ENCODE measurements at regions not wholly inside any gene's neighbourhood (a gene's known extent, or its start where the extent isn't known, plus 50 kb on each side); places are given as distances from the start of the nearest gene placed in this dataset.

- CTCF ChIA-PET (ENCODE audit: partially characterized antibody), result no interaction called here
- H2AK5ac ChIP-seq (ENCODE audit: low read depth, low read length), result no peak overlapping the region
Observed at GRCh38 chr5:5900350-5900749, 477.9 kb downstream of the ICE1 start.

More at GRCh38 chr5:5900350-5900749, 477.9 kb downstream of the ICE1 start:
- POLR2A ChIA-PET (ENCODE audit: partially characterized antibody), result no interaction called here
- Histone ChIP-seq H3K4me2 (ENCODE audit: insufficient read depth in 1 of 2, low read depth in 2 of 2, low read length in 2 of 2) (no peak overlapping the region), H4K20me1 (replicated peaks in 1 of 2; ENCODE audit: control insufficient read depth in 1 of 2, insufficient read depth in 2 of 2, low read length in 2 of 2) (no peaks in the 10 kb centered on the region), H3K9me3 (ENCODE audit: insufficient read depth in 2 of 2, low read depth in 1 of 2, low read length in 1 of 2) (no peaks in the 10 kb centered on the region), H2BK5ac (ENCODE audit: low read depth, low read length) (no peak overlapping the region), H3K9ac (replicated peaks in 1 of 4; ENCODE audit: extremely low read depth in 1 of 4, low read depth in 3 of 4, low read length in 3 of 4) (no peak overlapping the region), H3K14ac (ENCODE audit: insufficient read length) (no peak overlapping the region), H3K23me2 (ENCODE audit: low read depth, low read length) (no peaks in the 10 kb centered on the region), H4K5ac (ENCODE audit: insufficient read length, low read depth, low read length) (no peak overlapping the region), H3K36me3 (ENCODE audit: control insufficient read depth in 2 of 4, insufficient read depth in 4 of 4, low read length in 3 of 4) (no peaks in the 10 kb centered on the region), H4K91ac (replicated peaks; ENCODE audit: insufficient read length, low read length) (no peak overlapping the region), H4K8ac (ENCODE audit: extremely low read depth, insufficient read depth, low read length) (no peak overlapping the region), H2AFZ (ENCODE audit: low read length) (no peak overlapping the region), H3K4me1 (replicated peaks in 1 of 4; ENCODE audit: control insufficient read depth in 3 of 4, insufficient read depth in 4 of 4, low read length in 3 of 4) (peaks cover 0 to 6% (median 3%) of the 10 kb centered on the region in 4 experiments; a peak in 3 of 7 replicates), H2BK120ac (replicated peaks; ENCODE audit: low read depth, low read length) (no peak overlapping the region), H3K18ac (ENCODE audit: extremely low read depth, low read length) (no peak overlapping the region), H2BK15ac (ENCODE audit: low read length) (no peak overlapping the region), H3K79me2 (ENCODE audit: control insufficient read depth in 1 of 2, insufficient read depth in 2 of 2, low read length in 2 of 2) (no peaks in the 10 kb centered on the region), H3K4ac (replicated peaks; ENCODE audit: insufficient read length, low read depth, low read length) (no peak overlapping the region), H3K79me1 (ENCODE audit: low read depth, low read length) (no peaks in the 10 kb centered on the region), H2BK20ac (ENCODE audit: low read length) (no peak overlapping the region), H3K23ac (ENCODE audit: insufficient read length) (no peak overlapping the region), H3K56ac (replicated peaks; ENCODE audit: insufficient read length, low read depth, low read length) (no peak overlapping the region), H3K27me3 (replicated peaks in 1 of 4; ENCODE audit: control insufficient read depth in 3 of 4, extremely low read depth in 1 of 4, insufficient read depth in 3 of 4, low read length in 3 of 4) (no peaks in the 10 kb centered on the region), H3K27ac (ENCODE audit: low read depth, low read length) (no peak overlapping the region), H3K4me3 (ENCODE audit: extremely low read depth in 1 of 4, insufficient read depth in 2 of 4, low read depth in 3 of 4, low read length in 4 of 4) (no peak overlapping the region), H2BK12ac (ENCODE audit: low read depth, low read length) (no peak overlapping the region)
- 96% methylated on average over 6 of the region's 6 CpGs; no CpG with 5 or more reads in 1 of the 2 experiments for WGBS, 2 experiments (ENCODE audit: extremely low coverage in 1 of 2, insufficient coverage in 1 of 2, insufficient read length in 1 of 2, insufficient replicate concordance in 2 of 2, low coverage in 1 of 2, low lambda C conversion rate in 2 of 2, missing lambda C conversion rate in 1 of 2)
- FAIRE-seq (no peak), DNase-seq (ENCODE audit: low read depth in 1 of 2, low spot score in 2 of 2) (no peak)
- TF ChIP-seq CHD1 (IDR thresholded peaks at IDR 0.05; ENCODE audit: low read depth, low read length), result no peak
- no peak for TF ChIP-seq CHD2 (IDR thresholded peaks at IDR 0.05; ENCODE audit: low read length)
- no peak for TF ChIP-seq JUND (IDR thresholded peaks at IDR 0.05; ENCODE audit: low read length)
- TF ChIP-seq KDM1A (IDR thresholded peaks at IDR 0.05; ENCODE audit: borderline replicate concordance, low read length), result no peak
- no peak for TF ChIP-seq POLR2A (IDR thresholded peaks at IDR 0.05; ENCODE audit: control extremely low read depth in 1 of 2, low read depth in 2 of 2, low read length in 2 of 2)
- no peak for TF ChIP-seq POU5F1 (IDR thresholded peaks at IDR 0.05; ENCODE audit: low read depth, low read length)
- TF ChIP-seq SIRT6 (IDR thresholded peaks at IDR 0.05; ENCODE audit: low read length), result no peak
- TF ChIP-seq CTBP2 (IDR thresholded peaks at IDR 0.05; ENCODE audit: borderline replicate concordance, insufficient read depth, insufficient read length, low read length), result no peak
- TF ChIP-seq MAX (IDR thresholded peaks at IDR 0.05), result no peak
- no peak for TF ChIP-seq TBP (IDR thresholded peaks at IDR 0.05; ENCODE audit: low read depth, low read length)
- TF ChIP-seq TCF12 (IDR thresholded peaks at IDR 0.05; ENCODE audit: low read depth, low read length), result no peak
- no peak for TF ChIP-seq SIX5 (IDR thresholded peaks at IDR 0.05; ENCODE audit: low read depth, low read length)
- TF ChIP-seq GABPA (IDR thresholded peaks at IDR 0.05; ENCODE audit: borderline replicate concordance, insufficient read depth, low read length), result no peak
- TF ChIP-seq CEBPB (IDR thresholded peaks at IDR 0.05; ENCODE audit: low read depth, low read length), result no peak

Measured in H1 (cell line).